ENCODE measurements at regions not wholly inside any gene's neighbourhood (a gene's known extent, or its start where the extent isn't known, plus 50 kb on each side); places are given as distances from the start of the nearest gene placed in this dataset.

DNA sequence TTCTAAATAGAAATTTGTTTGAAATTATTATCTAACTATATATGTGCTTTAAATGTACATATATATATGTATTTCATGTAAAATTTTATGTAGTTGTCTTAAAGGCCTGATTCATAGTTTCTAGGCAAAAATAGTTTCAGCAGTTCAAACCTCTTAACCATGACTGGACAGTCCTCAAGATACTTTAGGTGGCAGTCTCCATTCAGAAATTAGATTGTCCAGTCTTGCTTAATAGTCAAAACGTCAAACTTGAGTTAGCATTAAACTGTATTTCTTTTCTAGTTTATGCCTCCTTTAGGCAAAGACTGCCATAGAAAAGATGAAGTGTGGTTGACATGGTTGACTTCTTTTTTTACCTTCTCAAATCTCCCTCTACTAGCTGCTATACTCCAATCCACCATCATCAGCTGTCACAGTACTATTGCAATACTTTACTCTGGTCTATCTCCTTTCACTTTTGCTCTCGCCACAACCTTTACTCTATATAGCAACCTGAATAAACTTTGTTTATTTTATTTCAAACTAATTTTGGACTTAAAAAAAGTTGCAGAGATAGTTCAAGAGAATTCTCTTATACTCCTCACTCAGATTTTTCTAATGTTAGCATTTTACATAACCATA lies 395.6 kb upstream of the DIPK2B start:
- Histone ChIP-seq H3K56ac (ENCODE audit: insufficient read length, low read depth, low read length) (no peak overlapping the region), H4K8ac (replicated peaks; ENCODE audit: insufficient read length, low read depth, low read length) (no peak overlapping the region), H3T11ph (ENCODE audit: low read length) (no peak overlapping the region), H2AFZ (ENCODE audit: low read length) (no peak overlapping the region), H3K18ac (ENCODE audit: insufficient read length, low read depth, low read length) (no peak overlapping the region), H2BK20ac (ENCODE audit: low read depth, low read length, poor library complexity, severe bottlenecking) (no peak overlapping the region), H2BK15ac (ENCODE audit: low read depth, low read length) (no peak overlapping the region), H4K20me1 (ENCODE audit: control insufficient read depth, insufficient read depth, insufficient read length) (no peaks in the 10 kb centered on the region), H3K4ac (ENCODE audit: low read depth, low read length) (no peak overlapping the region), H2BK5ac (ENCODE audit: insufficient read length, low read length) (no peak overlapping the region), H3K23me2 (ENCODE audit: insufficient read length, low read depth, low read length, poor library complexity, severe bottlenecking) (no peaks in the 10 kb centered on the region), H3K9me3 (ENCODE audit: control insufficient read depth, low read depth, low read length) (peaks cover 6% of the 10 kb centered on the region), H3K79me1 (ENCODE audit: insufficient read depth, low read depth, low read length, poor library complexity, severe bottlenecking) (no peaks in the 10 kb centered on the region), H3K23ac (ENCODE audit: insufficient read length, low read depth, low read length) (no peak overlapping the region), H2BK120ac (ENCODE audit: low read depth, low read length, poor library complexity, severe bottlenecking) (no peak overlapping the region), H3K4me2 (ENCODE audit: insufficient read depth, insufficient read length, low read length) (no peak overlapping the region), H3K27ac (ENCODE audit: insufficient read length, low read depth, low read length) (no peak overlapping the region), H4K91ac (ENCODE audit: insufficient read length, low read depth, low read length) (no peak overlapping the region), H3K4me1 (ENCODE audit: insufficient read depth, low read length) (no peaks in the 10 kb centered on the region), H3K9ac (ENCODE audit: extremely low read depth, insufficient read length, low read length) (no peak overlapping the region), H3K27me3 (ENCODE audit: insufficient read depth, low read length) (no peaks in the 10 kb centered on the region), H2AK5ac (ENCODE audit: insufficient read length, low read length) (no peak overlapping the region), H4K5ac (ENCODE audit: insufficient read length, low read depth, low read length) (no peak overlapping the region), H3K14ac (ENCODE audit: insufficient read depth, low read length) (no peak overlapping the region), H3K79me2 (ENCODE audit: insufficient read depth, low read length) (no peaks in the 10 kb centered on the region), H2BK12ac (ENCODE audit: insufficient read length, low read depth, low read length) (no peak overlapping the region)
- no peak for DNase-seq
- TF ChIP-seq, protein P1, sequence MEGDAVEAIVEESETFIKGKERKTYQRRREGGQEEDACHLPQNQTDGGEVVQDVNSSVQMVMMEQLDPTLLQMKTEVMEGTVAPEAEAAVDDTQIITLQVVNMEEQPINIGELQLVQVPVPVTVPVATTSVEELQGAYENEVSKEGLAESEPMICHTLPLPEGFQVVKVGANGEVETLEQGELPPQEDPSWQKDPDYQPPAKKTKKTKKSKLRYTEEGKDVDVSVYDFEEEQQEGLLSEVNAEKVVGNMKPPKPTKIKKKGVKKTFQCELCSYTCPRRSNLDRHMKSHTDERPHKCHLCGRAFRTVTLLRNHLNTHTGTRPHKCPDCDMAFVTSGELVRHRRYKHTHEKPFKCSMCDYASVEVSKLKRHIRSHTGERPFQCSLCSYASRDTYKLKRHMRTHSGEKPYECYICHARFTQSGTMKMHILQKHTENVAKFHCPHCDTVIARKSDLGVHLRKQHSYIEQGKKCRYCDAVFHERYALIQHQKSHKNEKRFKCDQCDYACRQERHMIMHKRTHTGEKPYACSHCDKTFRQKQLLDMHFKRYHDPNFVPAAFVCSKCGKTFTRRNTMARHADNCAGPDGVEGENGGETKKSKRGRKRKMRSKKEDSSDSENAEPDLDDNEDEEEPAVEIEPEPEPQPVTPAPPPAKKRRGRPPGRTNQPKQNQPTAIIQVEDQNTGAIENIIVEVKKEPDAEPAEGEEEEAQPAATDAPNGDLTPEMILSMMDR (conservative IDR thresholded peaks at IDR 0.05), result no peak
- H3K27me3 Mint-ChIP-seq (ENCODE audit: low read depth), result no peaks in the 10 kb centered on the region
- no peak overlapping the region for H3K4me3 Mint-ChIP-seq
- H3K36me3 Mint-ChIP-seq (ENCODE audit: insufficient read depth in 1 of 3, low read depth in 3 of 3), result peaks cover 0 to 1% (median 0%) of the 10 kb centered on the region in 3 experiments; a peak in 2 of 7 replicates
- H3K4me1 Mint-ChIP-seq, result peaks cover 7 to 10% of the 10 kb centered on the region in 2 experiments
- no CpG with 5 or more reads among the region's 2 CpGs for WGBS (ENCODE audit: extremely low coverage, insufficient read length, low lambda C conversion rate)
- H3K9me3 Mint-ChIP-seq, result peaks cover 64 to 70% of the 10 kb centered on the region in 2 experiments
- no peak overlapping the region for H3K27ac Mint-ChIP-seq
